ENCODE measurements at regions not wholly inside any gene's neighbourhood (a gene's known extent, or its start where the extent isn't known, plus 50 kb on each side); places are given as distances from the start of the nearest gene placed in this dataset.
"Not testable (repeated sequence)": the region's sequence is repeated elsewhere in the genome, so short reads cannot be mapped to it uniquely, and the experiment has no call there.

DNA sequence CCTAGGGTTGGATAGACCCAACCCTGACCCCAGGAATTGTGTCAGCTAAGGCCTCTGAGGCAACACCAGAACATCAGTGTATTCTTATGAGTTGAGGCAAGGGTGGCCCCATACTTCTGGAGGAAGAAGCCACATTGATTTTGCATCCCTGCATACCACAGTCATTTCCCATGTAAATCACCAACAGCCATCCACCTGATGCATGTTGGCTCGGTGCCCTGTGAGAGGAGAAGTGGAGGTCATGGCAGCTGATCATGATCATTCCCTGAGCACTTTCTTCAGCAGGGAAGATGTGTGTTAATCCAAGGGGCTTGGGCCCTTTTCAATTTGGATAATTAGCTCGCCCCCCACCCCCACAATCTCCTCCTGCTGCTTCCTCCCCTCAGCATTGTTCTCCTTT lies 85.1 kb downstream of the ATP6V0E2 start:
- H3K36me3 ChIP-seq (ENCODE audit: insufficient read depth, low read length); H3K4me3 ChIP-seq (ENCODE audit: low read length, poor library complexity, severe bottlenecking); H4K20me1 ChIP-seq (ENCODE audit: insufficient read depth, low read length, poor library complexity, severe bottlenecking); H3K79me2 ChIP-seq (ENCODE audit: insufficient read depth, low read length); H3K9me2 ChIP-seq (replicated peaks; ENCODE audit: low read depth, low read length); H3K9ac ChIP-seq (ENCODE audit: low read depth, low read length, poor library complexity, severe bottlenecking); H3F3A ChIP-seq (ENCODE audit: low read depth); H3K4me1 ChIP-seq (ENCODE audit: insufficient read depth, low read length, poor library complexity, severe bottlenecking); H3K27me3 ChIP-seq (ENCODE audit: insufficient read depth, low read length, poor library complexity, severe bottlenecking); H3K9me3 ChIP-seq (ENCODE audit: insufficient read depth, low read depth, low read length); H2AFZ ChIP-seq (ENCODE audit: low read length); H3K4me2 ChIP-seq (ENCODE audit: low read depth, low read length, poor library complexity, severe bottlenecking): not testable (repeated sequence)

DNA sequence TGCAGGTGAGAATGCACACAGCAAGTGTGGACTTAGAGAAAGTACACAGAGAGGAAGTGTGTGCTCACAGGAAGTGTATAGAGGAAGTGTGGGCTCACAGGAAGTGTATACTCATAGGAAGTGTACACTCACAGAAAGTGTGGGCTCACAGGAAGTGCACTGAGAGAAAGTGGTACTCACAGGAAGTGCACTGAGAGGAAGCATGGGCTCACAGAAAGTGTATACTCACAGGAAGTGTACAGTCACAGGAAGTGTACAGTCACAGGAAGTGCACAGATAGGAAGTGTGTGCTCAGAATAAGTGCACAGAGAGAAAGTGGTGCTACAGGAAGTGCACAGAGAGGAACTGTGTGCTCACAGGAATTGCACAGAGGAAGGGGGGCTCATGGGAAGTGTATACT lies 87.1 kb downstream of the ATP6V0E2 start:
- H3K79me2 ChIP-seq (ENCODE audit: insufficient read depth, low read length); H3K9me3 ChIP-seq (ENCODE audit: insufficient read depth, low read depth, low read length); H3F3A ChIP-seq (ENCODE audit: low read depth); H3K4me2 ChIP-seq (ENCODE audit: low read depth, low read length, poor library complexity, severe bottlenecking); H3K4me1 ChIP-seq (ENCODE audit: insufficient read depth, low read length, poor library complexity, severe bottlenecking); H4K20me1 ChIP-seq (ENCODE audit: insufficient read depth, low read length, poor library complexity, severe bottlenecking); H3K9me2 ChIP-seq (replicated peaks; ENCODE audit: low read depth, low read length); H3K36me3 ChIP-seq (ENCODE audit: insufficient read depth, low read length); H3K27me3 ChIP-seq (ENCODE audit: insufficient read depth, low read length, poor library complexity, severe bottlenecking); H3K9ac ChIP-seq (ENCODE audit: low read depth, low read length, poor library complexity, severe bottlenecking); H3K4me3 ChIP-seq (ENCODE audit: low read length, poor library complexity, severe bottlenecking); H2AFZ ChIP-seq (ENCODE audit: low read length): not testable (repeated sequence)

DNA sequence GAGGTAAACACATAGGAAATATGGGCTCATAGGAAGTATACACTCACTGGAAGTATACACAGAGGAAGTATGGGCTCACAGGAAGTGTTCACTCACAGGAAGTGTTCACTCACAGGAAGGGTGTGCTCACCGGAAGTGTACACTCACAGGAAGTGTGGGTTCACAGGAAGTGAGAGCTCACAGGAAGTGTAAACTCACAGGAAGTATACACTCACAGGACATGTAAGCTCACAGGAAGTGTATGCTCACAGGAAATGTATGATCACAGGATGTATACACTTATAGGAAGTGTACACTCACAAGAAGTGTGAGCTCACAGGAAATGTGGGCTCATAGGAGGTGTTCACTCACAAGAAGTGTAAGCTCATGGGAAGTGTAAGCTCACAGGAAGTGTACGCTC lies 88.1 kb downstream of the ATP6V0E2 start:
- not testable (repeated sequence) for H3K4me1 ChIP-seq (ENCODE audit: insufficient read depth, low read length, poor library complexity, severe bottlenecking); H3K9me3 ChIP-seq (ENCODE audit: insufficient read depth, low read depth, low read length); H3K4me3 ChIP-seq (ENCODE audit: low read length, poor library complexity, severe bottlenecking); H3K9ac ChIP-seq (ENCODE audit: low read depth, low read length, poor library complexity, severe bottlenecking); H3K36me3 ChIP-seq (ENCODE audit: insufficient read depth, low read length); H3K27me3 ChIP-seq (ENCODE audit: insufficient read depth, low read length, poor library complexity, severe bottlenecking); H3K4me2 ChIP-seq (ENCODE audit: low read depth, low read length, poor library complexity, severe bottlenecking); H3F3A ChIP-seq (ENCODE audit: low read depth); H4K20me1 ChIP-seq (ENCODE audit: insufficient read depth, low read length, poor library complexity, severe bottlenecking); H3K9me2 ChIP-seq (replicated peaks; ENCODE audit: low read depth, low read length); H3K79me2 ChIP-seq (ENCODE audit: insufficient read depth, low read length); H2AFZ ChIP-seq (ENCODE audit: low read length)

DNA sequence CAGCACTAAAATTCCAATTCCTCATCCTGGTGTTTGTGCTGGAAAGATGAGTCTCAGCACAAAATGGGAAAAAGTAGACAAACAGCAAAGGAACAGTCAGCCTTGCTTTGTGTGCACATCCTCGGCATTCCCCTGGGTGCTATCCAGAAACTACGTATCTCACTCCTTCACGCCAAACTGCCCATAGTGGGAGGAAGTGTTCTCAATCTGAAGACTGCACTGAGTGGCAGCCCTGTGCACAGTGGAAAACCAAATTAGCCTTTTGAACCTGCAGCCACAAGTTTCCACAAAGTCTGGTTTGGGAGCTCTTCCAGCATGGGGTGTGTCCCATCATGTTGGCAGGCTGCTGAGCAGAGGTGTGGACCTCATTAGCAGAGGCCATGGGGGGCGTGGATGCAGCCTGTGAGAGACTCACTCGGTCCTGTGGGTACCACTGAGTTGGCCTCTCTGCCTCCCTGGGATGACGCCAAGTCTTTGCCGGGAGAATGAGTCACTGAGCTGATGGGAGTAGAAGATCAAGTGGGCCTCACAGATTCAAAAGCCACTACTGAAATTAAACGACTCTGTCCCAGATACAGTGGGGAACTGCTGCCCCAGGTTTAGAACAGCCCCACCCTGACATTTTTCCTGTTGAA lies 89.0 kb downstream of the ATP6V0E2 start:
- H3K9me2 ChIP-seq (replicated peaks; ENCODE audit: low read depth, low read length); H3K4me2 ChIP-seq (ENCODE audit: low read depth, low read length, poor library complexity, severe bottlenecking); H3K9ac ChIP-seq (ENCODE audit: low read depth, low read length, poor library complexity, severe bottlenecking); H3K4me3 ChIP-seq (ENCODE audit: low read length, poor library complexity, severe bottlenecking); H3K79me2 ChIP-seq (ENCODE audit: insufficient read depth, low read length); H4K20me1 ChIP-seq (ENCODE audit: insufficient read depth, low read length, poor library complexity, severe bottlenecking); H2AFZ ChIP-seq (ENCODE audit: low read length); H3K27me3 ChIP-seq (ENCODE audit: insufficient read depth, low read length, poor library complexity, severe bottlenecking); H3K9me3 ChIP-seq (ENCODE audit: insufficient read depth, low read depth, low read length); H3K36me3 ChIP-seq (ENCODE audit: insufficient read depth, low read length); H3F3A ChIP-seq (ENCODE audit: low read depth); H3K4me1 ChIP-seq (ENCODE audit: insufficient read depth, low read length, poor library complexity, severe bottlenecking): not testable (repeated sequence)

DNA sequence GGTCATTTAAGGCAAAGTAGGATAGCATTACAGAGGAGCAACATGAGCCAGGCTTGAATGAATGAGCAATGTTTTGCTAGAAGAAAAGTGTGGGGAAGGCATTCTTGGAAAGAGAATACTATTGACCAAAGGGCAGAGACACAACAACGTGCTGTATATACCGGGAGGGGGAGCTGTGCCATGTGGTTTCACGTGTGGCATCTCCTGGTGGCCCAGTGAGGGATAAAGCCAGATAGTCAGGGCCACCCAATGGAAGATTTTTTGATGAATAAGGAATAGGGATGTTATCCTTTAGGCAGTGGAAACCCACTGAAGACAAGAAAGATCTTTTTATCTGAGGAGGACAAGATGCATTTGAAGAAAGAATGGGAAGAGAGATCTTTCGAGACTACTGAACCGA lies 90.2 kb downstream of the ATP6V0E2 start:
- H3K9me3 ChIP-seq (ENCODE audit: insufficient read depth, low read depth, low read length); H3K4me2 ChIP-seq (ENCODE audit: low read depth, low read length, poor library complexity, severe bottlenecking); H3F3A ChIP-seq (ENCODE audit: low read depth); H3K79me2 ChIP-seq (ENCODE audit: insufficient read depth, low read length); H3K9me2 ChIP-seq (replicated peaks; ENCODE audit: low read depth, low read length); H3K27me3 ChIP-seq (ENCODE audit: insufficient read depth, low read length, poor library complexity, severe bottlenecking); H4K20me1 ChIP-seq (ENCODE audit: insufficient read depth, low read length, poor library complexity, severe bottlenecking); H2AFZ ChIP-seq (ENCODE audit: low read length); H3K36me3 ChIP-seq (ENCODE audit: insufficient read depth, low read length); H3K4me3 ChIP-seq (ENCODE audit: low read length, poor library complexity, severe bottlenecking); H3K9ac ChIP-seq (ENCODE audit: low read depth, low read length, poor library complexity, severe bottlenecking); H3K4me1 ChIP-seq (ENCODE audit: insufficient read depth, low read length, poor library complexity, severe bottlenecking): not testable (repeated sequence)

DNA sequence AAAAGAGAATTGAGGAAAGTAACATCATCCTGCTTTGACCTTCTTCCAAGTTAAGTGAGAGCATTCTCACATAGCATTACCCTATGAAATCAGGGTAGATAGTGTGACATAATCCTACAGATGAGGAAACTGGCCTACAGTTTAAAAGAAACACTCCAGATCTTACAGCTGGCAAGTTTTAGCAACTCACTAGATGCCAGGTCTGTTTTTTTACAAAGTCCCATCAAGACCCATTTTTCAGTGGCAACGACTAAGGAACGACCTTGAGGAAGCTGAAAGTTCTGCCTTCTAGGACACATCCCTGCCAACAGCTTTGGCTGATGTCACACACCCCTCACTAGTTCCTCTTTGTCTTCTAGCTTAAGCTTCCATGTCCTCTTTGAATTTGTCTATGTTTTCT lies 92.7 kb downstream of the ATP6V0E2 start:
- not testable (repeated sequence) for H2AFZ ChIP-seq (ENCODE audit: low read length); H3K9me2 ChIP-seq (replicated peaks; ENCODE audit: low read depth, low read length); H3K27me3 ChIP-seq (ENCODE audit: insufficient read depth, low read length, poor library complexity, severe bottlenecking); H3K4me2 ChIP-seq (ENCODE audit: low read depth, low read length, poor library complexity, severe bottlenecking); H3K36me3 ChIP-seq (ENCODE audit: insufficient read depth, low read length); H3K79me2 ChIP-seq (ENCODE audit: insufficient read depth, low read length); H3K4me3 ChIP-seq (ENCODE audit: low read length, poor library complexity, severe bottlenecking); H4K20me1 ChIP-seq (ENCODE audit: insufficient read depth, low read length, poor library complexity, severe bottlenecking); H3K4me1 ChIP-seq (ENCODE audit: insufficient read depth, low read length, poor library complexity, severe bottlenecking); H3K9ac ChIP-seq (ENCODE audit: low read depth, low read length, poor library complexity, severe bottlenecking); H3F3A ChIP-seq (ENCODE audit: low read depth); H3K9me3 ChIP-seq (ENCODE audit: insufficient read depth, low read depth, low read length)

DNA sequence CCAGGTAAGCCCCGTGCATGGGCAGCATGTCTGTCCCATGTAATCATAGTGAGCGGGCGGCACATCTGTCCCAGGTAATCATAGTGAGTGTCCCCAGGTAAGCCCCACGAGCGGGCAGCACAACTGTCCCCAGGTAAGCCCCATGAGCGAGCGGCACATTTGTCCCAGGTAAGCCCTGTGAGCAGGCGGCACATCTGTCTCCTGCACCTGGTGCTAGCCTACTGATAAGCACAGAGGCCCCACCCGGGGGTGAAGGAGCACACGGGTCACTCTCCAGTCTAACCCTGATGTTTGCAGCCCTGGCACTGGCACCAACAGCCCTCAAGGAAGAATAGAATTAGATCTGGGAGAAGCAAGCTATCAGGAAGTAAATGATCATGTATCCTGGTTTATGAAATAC lies 99.2 kb downstream of the ATP6V0E2 start:
- not testable (repeated sequence) for H3K36me3 ChIP-seq (ENCODE audit: insufficient read depth, low read length); H3K4me2 ChIP-seq (ENCODE audit: low read depth, low read length, poor library complexity, severe bottlenecking); H3K27me3 ChIP-seq (ENCODE audit: insufficient read depth, low read length, poor library complexity, severe bottlenecking); H3K9me3 ChIP-seq (ENCODE audit: insufficient read depth, low read depth, low read length); H3K79me2 ChIP-seq (ENCODE audit: insufficient read depth, low read length); H3K9ac ChIP-seq (ENCODE audit: low read depth, low read length, poor library complexity, severe bottlenecking); H4K20me1 ChIP-seq (ENCODE audit: insufficient read depth, low read length, poor library complexity, severe bottlenecking); H3F3A ChIP-seq (ENCODE audit: low read depth); H2AFZ ChIP-seq (ENCODE audit: low read length); H3K4me3 ChIP-seq (ENCODE audit: low read length, poor library complexity, severe bottlenecking); H3K9me2 ChIP-seq (replicated peaks; ENCODE audit: low read depth, low read length); H3K4me1 ChIP-seq (ENCODE audit: insufficient read depth, low read length, poor library complexity, severe bottlenecking)

DNA sequence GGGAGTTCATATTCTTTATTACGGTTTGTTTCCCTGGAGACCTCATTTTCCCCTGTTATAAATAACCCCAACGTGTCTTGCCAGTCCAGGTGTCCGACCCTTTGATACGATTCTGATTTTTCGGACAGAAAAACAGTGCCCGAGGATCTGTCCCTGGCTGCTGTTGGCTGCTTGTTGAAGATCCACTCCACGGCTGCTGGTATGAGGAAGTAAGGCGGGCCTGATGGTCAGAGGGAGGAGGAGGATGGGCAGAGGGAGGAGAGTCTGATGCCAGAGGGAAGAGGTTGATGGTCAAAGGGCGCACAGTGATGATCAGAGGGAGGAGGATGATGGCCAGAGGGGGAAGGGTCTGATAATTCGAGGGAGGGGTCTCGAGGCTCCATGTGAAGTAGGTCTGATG lies 99.9 kb downstream of the ATP6V0E2 start:
- not testable (repeated sequence) for H3K9me2 ChIP-seq (replicated peaks; ENCODE audit: low read depth, low read length); H3K9me3 ChIP-seq (ENCODE audit: insufficient read depth, low read depth, low read length); H2AFZ ChIP-seq (ENCODE audit: low read length); H4K20me1 ChIP-seq (ENCODE audit: insufficient read depth, low read length, poor library complexity, severe bottlenecking); H3K9ac ChIP-seq (ENCODE audit: low read depth, low read length, poor library complexity, severe bottlenecking); H3K27me3 ChIP-seq (ENCODE audit: insufficient read depth, low read length, poor library complexity, severe bottlenecking); H3K4me1 ChIP-seq (ENCODE audit: insufficient read depth, low read length, poor library complexity, severe bottlenecking); H3K79me2 ChIP-seq (ENCODE audit: insufficient read depth, low read length); H3K4me2 ChIP-seq (ENCODE audit: low read depth, low read length, poor library complexity, severe bottlenecking); H3K36me3 ChIP-seq (ENCODE audit: insufficient read depth, low read length); H3F3A ChIP-seq (ENCODE audit: low read depth); H3K4me3 ChIP-seq (ENCODE audit: low read length, poor library complexity, severe bottlenecking)
